ENCODE measurements at regions not wholly inside any gene's neighbourhood (a gene's known extent, or its start where the extent isn't known, plus 50 kb on each side); places are given as distances from the start of the nearest gene placed in this dataset.

DNA sequence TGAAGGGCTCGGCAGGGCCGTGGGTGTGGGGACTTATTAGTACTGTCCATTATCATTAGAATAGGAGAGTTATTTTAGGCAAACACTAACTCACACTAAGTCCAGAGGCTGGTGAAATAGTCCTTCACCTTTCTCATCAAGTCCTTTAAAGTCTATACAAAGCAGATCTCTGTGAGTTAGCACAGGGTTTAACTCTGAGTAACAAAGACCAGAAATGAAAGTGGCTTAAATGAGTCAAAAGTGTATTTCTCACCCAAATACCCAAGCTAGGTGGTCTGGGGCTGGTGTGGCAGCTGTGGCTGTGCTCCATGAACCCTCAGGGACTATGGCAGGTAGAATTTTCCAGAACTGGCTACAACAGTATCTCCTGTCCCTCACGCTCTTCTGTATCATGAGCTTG, 263.2 kb downstream of the BCOR start:
- Histone ChIP-seq H3F3A (ENCODE audit: insufficient read depth, low read length, poor library complexity, severe bottlenecking) (no peaks in the 10 kb centered on the region), H2AFZ (ENCODE audit: low read depth, low read length) (no peak overlapping the region), H3K27me3 (ENCODE audit: insufficient read depth, low read depth, low read length) (no peaks in the 10 kb centered on the region), H3K4me3 (ENCODE audit: low read length) (no peak overlapping the region), H3K36me3 (ENCODE audit: insufficient read depth, low read length) (no peaks in the 10 kb centered on the region), H3K9me3 (ENCODE audit: low read length) (no peaks in the 10 kb centered on the region), H3K79me2 (replicated peaks; ENCODE audit: insufficient read depth, low read length) (no peaks in the 10 kb centered on the region), H4K20me1 (ENCODE audit: insufficient read depth) (no peaks in the 10 kb centered on the region), H3K27ac (ENCODE audit: low read length) (no peak overlapping the region), H3K9me2 (ENCODE audit: insufficient read depth, low read length) (no peaks in the 10 kb centered on the region), H3K4me2 (ENCODE audit: low read length) (no peak overlapping the region), H3K9ac (ENCODE audit: low read length) (no peak overlapping the region)
- TF ChIP-seq EZH2 (IDR thresholded peaks at IDR 0.05; ENCODE audit: borderline replicate concordance, insufficient read depth, low read length, poor library complexity, severe bottlenecking): no peak
- TF ChIP-seq, protein P1, sequence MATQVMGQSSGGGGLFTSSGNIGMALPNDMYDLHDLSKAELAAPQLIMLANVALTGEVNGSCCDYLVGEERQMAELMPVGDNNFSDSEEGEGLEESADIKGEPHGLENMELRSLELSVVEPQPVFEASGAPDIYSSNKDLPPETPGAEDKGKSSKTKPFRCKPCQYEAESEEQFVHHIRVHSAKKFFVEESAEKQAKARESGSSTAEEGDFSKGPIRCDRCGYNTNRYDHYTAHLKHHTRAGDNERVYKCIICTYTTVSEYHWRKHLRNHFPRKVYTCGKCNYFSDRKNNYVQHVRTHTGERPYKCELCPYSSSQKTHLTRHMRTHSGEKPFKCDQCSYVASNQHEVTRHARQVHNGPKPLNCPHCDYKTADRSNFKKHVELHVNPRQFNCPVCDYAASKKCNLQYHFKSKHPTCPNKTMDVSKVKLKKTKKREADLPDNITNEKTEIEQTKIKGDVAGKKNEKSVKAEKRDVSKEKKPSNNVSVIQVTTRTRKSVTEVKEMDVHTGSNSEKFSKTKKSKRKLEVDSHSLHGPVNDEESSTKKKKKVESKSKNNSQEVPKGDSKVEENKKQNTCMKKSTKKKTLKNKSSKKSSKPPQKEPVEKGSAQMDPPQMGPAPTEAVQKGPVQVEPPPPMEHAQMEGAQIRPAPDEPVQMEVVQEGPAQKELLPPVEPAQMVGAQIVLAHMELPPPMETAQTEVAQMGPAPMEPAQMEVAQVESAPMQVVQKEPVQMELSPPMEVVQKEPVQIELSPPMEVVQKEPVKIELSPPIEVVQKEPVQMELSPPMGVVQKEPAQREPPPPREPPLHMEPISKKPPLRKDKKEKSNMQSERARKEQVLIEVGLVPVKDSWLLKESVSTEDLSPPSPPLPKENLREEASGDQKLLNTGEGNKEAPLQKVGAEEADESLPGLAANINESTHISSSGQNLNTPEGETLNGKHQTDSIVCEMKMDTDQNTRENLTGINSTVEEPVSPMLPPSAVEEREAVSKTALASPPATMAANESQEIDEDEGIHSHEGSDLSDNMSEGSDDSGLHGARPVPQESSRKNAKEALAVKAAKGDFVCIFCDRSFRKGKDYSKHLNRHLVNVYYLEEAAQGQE (IDR thresholded peaks at IDR 0.05; ENCODE audit: borderline replicate concordance): no peak
- no peak for TF ChIP-seq EP300 (conservative IDR thresholded peaks at IDR 0.05; ENCODE audit: poor library complexity, severe bottlenecking)

GRCh38 chrX:39835241-39835640, 262.5 kb downstream of the BCOR start:
- Histone ChIP-seq H3F3A (ENCODE audit: insufficient read depth, low read length, poor library complexity, severe bottlenecking) (no peaks in the 10 kb centered on the region), H3K36me3 (ENCODE audit: insufficient read depth, low read length) (no peaks in the 10 kb centered on the region), H3K27me3 (ENCODE audit: insufficient read depth, low read depth, low read length) (no peaks in the 10 kb centered on the region), H3K27ac (ENCODE audit: low read length) (no peak overlapping the region), H3K4me2 (ENCODE audit: low read length) (no peak overlapping the region), H3K4me3 (ENCODE audit: low read length) (no peak overlapping the region), H3K9me2 (ENCODE audit: insufficient read depth, low read length) (no peaks in the 10 kb centered on the region), H3K9ac (ENCODE audit: low read length) (no peak overlapping the region), H2AFZ (ENCODE audit: low read depth, low read length) (no peak overlapping the region), H4K20me1 (ENCODE audit: insufficient read depth) (no peaks in the 10 kb centered on the region), H3K9me3 (ENCODE audit: low read length) (no peaks in the 10 kb centered on the region), H3K79me2 (replicated peaks; ENCODE audit: insufficient read depth, low read length) (no peaks in the 10 kb centered on the region)
- TF ChIP-seq RAD21 (conservative IDR thresholded peaks at IDR 0.05) (no peak), POLR2AphosphoS5 (IDR thresholded peaks at IDR 0.05) (no peak), SMC3 (conservative IDR thresholded peaks at IDR 0.05; ENCODE audit: poor library complexity) (no peak), TAF1 (IDR thresholded peaks at IDR 0.05; ENCODE audit: low read depth) (no peak), EP300 (conservative IDR thresholded peaks at IDR 0.05; ENCODE audit: poor library complexity, severe bottlenecking) (no peak), EZH2 (IDR thresholded peaks at IDR 0.05; ENCODE audit: borderline replicate concordance, insufficient read depth, low read length, poor library complexity, severe bottlenecking) (no peak)
- TF ChIP-seq, protein P2, sequence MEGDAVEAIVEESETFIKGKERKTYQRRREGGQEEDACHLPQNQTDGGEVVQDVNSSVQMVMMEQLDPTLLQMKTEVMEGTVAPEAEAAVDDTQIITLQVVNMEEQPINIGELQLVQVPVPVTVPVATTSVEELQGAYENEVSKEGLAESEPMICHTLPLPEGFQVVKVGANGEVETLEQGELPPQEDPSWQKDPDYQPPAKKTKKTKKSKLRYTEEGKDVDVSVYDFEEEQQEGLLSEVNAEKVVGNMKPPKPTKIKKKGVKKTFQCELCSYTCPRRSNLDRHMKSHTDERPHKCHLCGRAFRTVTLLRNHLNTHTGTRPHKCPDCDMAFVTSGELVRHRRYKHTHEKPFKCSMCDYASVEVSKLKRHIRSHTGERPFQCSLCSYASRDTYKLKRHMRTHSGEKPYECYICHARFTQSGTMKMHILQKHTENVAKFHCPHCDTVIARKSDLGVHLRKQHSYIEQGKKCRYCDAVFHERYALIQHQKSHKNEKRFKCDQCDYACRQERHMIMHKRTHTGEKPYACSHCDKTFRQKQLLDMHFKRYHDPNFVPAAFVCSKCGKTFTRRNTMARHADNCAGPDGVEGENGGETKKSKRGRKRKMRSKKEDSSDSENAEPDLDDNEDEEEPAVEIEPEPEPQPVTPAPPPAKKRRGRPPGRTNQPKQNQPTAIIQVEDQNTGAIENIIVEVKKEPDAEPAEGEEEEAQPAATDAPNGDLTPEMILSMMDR (IDR thresholded peaks at IDR 0.05; ENCODE audit: poor library complexity, severe bottlenecking): no peak

GRCh38 chrX:39835776-39836175, 262.0 kb downstream of the BCOR start:
- Histone ChIP-seq H3K27me3 (ENCODE audit: insufficient read depth, low read depth, low read length) (no peaks in the 10 kb centered on the region), H3K4me2 (ENCODE audit: low read length) (no peak overlapping the region), H3K9me2 (ENCODE audit: insufficient read depth, low read length) (no peaks in the 10 kb centered on the region), H4K20me1 (ENCODE audit: insufficient read depth) (no peaks in the 10 kb centered on the region), H3K4me3 (ENCODE audit: low read length) (no peak overlapping the region), H3F3A (ENCODE audit: insufficient read depth, low read length, poor library complexity, severe bottlenecking) (no peaks in the 10 kb centered on the region), H3K9ac (ENCODE audit: low read length) (no peak overlapping the region), H3K79me2 (replicated peaks; ENCODE audit: insufficient read depth, low read length) (no peaks in the 10 kb centered on the region), H3K9me3 (ENCODE audit: low read length) (no peaks in the 10 kb centered on the region), H3K27ac (ENCODE audit: low read length) (no peak overlapping the region), H3K36me3 (ENCODE audit: insufficient read depth, low read length) (no peaks in the 10 kb centered on the region), H2AFZ (ENCODE audit: low read depth, low read length) (no peak overlapping the region)
- TF ChIP-seq, protein P2 (IDR thresholded peaks at IDR 0.05; ENCODE audit: poor library complexity, severe bottlenecking): no peak
- no peak for TF ChIP-seq EZH2 (IDR thresholded peaks at IDR 0.05; ENCODE audit: borderline replicate concordance, insufficient read depth, low read length, poor library complexity, severe bottlenecking)
- no peak for TF ChIP-seq POLR2AphosphoS5 (IDR thresholded peaks at IDR 0.05)
- TF ChIP-seq MXI1 (conservative IDR thresholded peaks at IDR 0.05; ENCODE audit: poor library complexity, severe bottlenecking): no peak
- TF ChIP-seq, protein P1 (IDR thresholded peaks at IDR 0.05; ENCODE audit: borderline replicate concordance): no peak
- no peak for TF ChIP-seq TAF1 (IDR thresholded peaks at IDR 0.05; ENCODE audit: low read depth)
- no peak for TF ChIP-seq EP300 (conservative IDR thresholded peaks at IDR 0.05; ENCODE audit: poor library complexity, severe bottlenecking)
- TF ChIP-seq RAD21 (conservative IDR thresholded peaks at IDR 0.05): no peak
